Endothelial cell (in vitro differentiated cells): ENCODE measurements at regions not wholly inside any gene's neighbourhood (a gene's known extent, or its start where the extent isn't known, plus 50 kb on each side); places are given as distances from the start of the nearest gene placed in this dataset.

ENCODE experiments used
- DNase-seq: peaks from one replicate; pipeline ENCODE4 v3.0.0; 2021; ENCODE audit warnings: low spot score
- H3K27ac Mint-ChIP-seq: one replicate; pipeline ENCODE4 v1.8.0; 2021; ENCODE audit warnings: mixed read lengths, inconsistent platforms; ENCODE audit not compliant: unreplicated experiment
- H3K27me3 Mint-ChIP-seq: one replicate; pipeline ENCODE4 v1.8.0; 2021; ENCODE audit warnings: mild to moderate bottlenecking, moderate library complexity, mixed read lengths, inconsistent platforms; ENCODE audit not compliant: unreplicated experiment
- H3K36me3 Mint-ChIP-seq: one replicate; pipeline ENCODE4 v1.8.0; 2021; ENCODE audit warnings: mild to moderate bottlenecking, low read depth, mixed read lengths, inconsistent platforms; ENCODE audit not compliant: unreplicated experiment
- H3K4me1 Mint-ChIP-seq: one replicate; pipeline ENCODE4 v1.8.0; 2021; ENCODE audit warnings: mild to moderate bottlenecking, mixed read lengths, inconsistent platforms; ENCODE audit not compliant: unreplicated experiment
- H3K4me3 Mint-ChIP-seq: one replicate; pipeline ENCODE4 v1.8.0; 2021; ENCODE audit warnings: mild to moderate bottlenecking, mixed read lengths, inconsistent platforms; ENCODE audit not compliant: unreplicated experiment
- H3K9me3 Mint-ChIP-seq: one replicate; pipeline ENCODE4 v1.8.0; 2021; ENCODE audit warnings: mixed read lengths, inconsistent platforms; ENCODE audit not compliant: unreplicated experiment
- TF ChIP-seq, protein P1 (sequence below): fragments of 200-600 bp; sonication (generic); IDR thresholded peaks from one replicate; pipeline ENCODE4 v1.5.0; 2021; ENCODE audit warnings: antibody characterized with exemption; ENCODE audit not compliant: unreplicated experiment

DNA sequence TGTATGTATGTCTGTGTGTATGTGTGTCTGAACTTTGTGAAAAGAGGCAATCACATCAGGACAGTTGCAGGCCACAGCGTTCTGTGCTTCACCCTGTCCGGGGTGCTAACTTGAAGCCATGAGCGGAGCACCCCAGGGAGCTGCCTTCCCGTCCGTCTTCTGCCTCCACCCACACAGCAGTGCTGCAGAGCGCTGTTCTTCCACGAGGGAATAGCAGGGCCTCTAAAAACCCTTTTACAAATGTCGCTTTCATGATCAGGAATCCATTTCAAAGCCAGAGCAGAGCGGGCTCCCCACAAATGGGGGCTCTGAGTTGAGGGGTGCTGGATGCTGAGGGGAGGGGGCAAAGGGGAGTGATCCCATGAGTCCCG lies 131.5 kb downstream of the RNASET2 start:
- H3K4me1 Mint-ChIP-seq: no peaks in the 10 kb centered on the region
- DNase-seq: no peak
- no peaks in the 10 kb centered on the region for H3K36me3 Mint-ChIP-seq
- H3K9me3 Mint-ChIP-seq: no peaks in the 10 kb centered on the region
- H3K27me3 Mint-ChIP-seq: no peaks in the 10 kb centered on the region
- TF ChIP-seq, protein P1, sequence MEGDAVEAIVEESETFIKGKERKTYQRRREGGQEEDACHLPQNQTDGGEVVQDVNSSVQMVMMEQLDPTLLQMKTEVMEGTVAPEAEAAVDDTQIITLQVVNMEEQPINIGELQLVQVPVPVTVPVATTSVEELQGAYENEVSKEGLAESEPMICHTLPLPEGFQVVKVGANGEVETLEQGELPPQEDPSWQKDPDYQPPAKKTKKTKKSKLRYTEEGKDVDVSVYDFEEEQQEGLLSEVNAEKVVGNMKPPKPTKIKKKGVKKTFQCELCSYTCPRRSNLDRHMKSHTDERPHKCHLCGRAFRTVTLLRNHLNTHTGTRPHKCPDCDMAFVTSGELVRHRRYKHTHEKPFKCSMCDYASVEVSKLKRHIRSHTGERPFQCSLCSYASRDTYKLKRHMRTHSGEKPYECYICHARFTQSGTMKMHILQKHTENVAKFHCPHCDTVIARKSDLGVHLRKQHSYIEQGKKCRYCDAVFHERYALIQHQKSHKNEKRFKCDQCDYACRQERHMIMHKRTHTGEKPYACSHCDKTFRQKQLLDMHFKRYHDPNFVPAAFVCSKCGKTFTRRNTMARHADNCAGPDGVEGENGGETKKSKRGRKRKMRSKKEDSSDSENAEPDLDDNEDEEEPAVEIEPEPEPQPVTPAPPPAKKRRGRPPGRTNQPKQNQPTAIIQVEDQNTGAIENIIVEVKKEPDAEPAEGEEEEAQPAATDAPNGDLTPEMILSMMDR: no peak
- no peak overlapping the region for H3K4me3 Mint-ChIP-seq
- no peak overlapping the region for H3K27ac Mint-ChIP-seq

GRCh38 chr6:166824146-166824879 lies 132.0 kb downstream of the RNASET2 start:
- Mint-ChIP-seq H3K4me3 (no peak overlapping the region), H3K27me3 (no peaks in the 10 kb centered on the region), H3K4me1 (no peaks in the 10 kb centered on the region), H3K9me3 (no peaks in the 10 kb centered on the region), H3K36me3 (no peaks in the 10 kb centered on the region), H3K27ac (no peak overlapping the region)
- TF ChIP-seq, protein P1: no peak
- no peak for DNase-seq

DNA sequence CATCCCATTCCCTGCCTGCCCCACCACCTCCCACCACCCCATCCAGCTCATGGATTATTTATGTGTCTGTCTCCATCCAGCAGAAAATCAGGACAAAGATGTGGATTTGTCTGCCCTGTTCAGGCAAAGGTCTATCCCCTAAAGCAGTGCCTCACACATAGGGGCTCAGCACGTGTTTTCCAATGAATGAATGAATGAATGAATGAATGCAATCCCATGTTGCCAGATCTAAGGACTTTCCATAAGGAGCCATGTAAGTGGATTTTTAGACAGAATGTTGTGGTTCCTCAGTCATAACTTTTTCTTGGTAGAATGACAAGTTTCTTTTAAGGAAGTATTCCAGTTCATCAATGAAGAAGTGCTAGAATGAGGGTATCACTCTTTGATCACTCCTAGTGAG lies 133.7 kb downstream of the RNASET2 start:
- Mint-ChIP-seq H3K36me3 (no peaks in the 10 kb centered on the region), H3K27ac (no peak overlapping the region), H3K4me3 (no peak overlapping the region), H3K27me3 (no peaks in the 10 kb centered on the region), H3K9me3 (no peaks in the 10 kb centered on the region), H3K4me1 (no peaks in the 10 kb centered on the region)
- no peak for DNase-seq
- TF ChIP-seq, protein P1: no peak

GRCh38 chr6:166820483-166820882 lies 135.9 kb downstream of the RNASET2 start:
- DNase-seq: no peak
- no peak overlapping the region for H3K27ac Mint-ChIP-seq
- no peaks in the 10 kb centered on the region for H3K27me3 Mint-ChIP-seq
- TF ChIP-seq, protein P1: no peak
- no peaks in the 10 kb centered on the region for H3K9me3 Mint-ChIP-seq
- no peak overlapping the region for H3K4me3 Mint-ChIP-seq
- no peaks in the 10 kb centered on the region for H3K4me1 Mint-ChIP-seq
- no peaks in the 10 kb centered on the region for H3K36me3 Mint-ChIP-seq

- TF ChIP-seq, protein P1: no peak
- Mint-ChIP-seq H3K36me3 (no peaks in the 10 kb centered on the region), H3K4me3 (no peak overlapping the region), H3K4me1 (no peaks in the 10 kb centered on the region), H3K27me3 (no peaks in the 10 kb centered on the region), H3K27ac (no peak overlapping the region), H3K9me3 (no peaks in the 10 kb centered on the region)
- no peak for DNase-seq
Observed at GRCh38 chr6:166820070-166820469, 136.3 kb downstream of the RNASET2 start.
